ENCODE measurements at regions not wholly inside any gene's neighbourhood (a gene's known extent, or its start where the extent isn't known, plus 50 kb on each side); places are given as distances from the start of the nearest gene placed in this dataset.

DNA sequence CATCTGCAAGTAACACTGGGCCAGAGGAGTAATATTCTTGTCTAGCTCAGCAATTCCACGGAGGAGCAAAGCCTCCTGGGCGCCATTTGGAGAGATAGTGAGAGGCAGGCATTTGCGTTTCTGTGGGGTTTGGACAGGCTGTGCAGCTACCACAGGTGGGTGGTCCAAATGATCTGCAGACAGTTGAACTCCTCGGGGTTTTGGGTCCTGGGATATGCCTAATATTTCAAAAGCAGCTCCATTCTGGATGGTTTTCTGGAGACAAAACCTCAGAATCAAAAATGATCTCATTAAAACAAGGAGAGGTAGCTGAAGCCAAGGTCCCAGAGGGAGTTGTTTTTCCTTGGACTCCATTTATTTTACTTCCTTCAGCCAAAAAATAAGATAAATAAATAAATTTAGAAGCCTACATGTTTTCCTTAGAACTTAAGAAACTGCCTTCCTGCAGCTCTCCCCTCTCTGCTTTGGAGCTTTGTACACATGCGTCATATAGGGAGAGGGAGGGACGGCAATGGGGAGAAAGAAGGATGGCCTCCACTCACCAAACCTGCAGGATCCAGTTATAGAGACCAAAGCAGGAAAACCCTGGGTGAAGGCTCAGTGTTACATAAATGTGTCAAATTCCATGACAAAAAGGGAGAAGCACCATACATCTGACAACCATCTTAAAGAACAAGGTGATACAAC, 227.3 kb upstream of the DAAM1 start:
- peaks cover 1% of the 10 kb centered on the region for H3K36me3 Mint-ChIP-seq (ENCODE audit: unreplicated experiment)

GRCh38 chr14:58963873-58964597, 224.4 kb upstream of the DAAM1 start:
- Mint-ChIP-seq H3K27me3 (ENCODE audit: unreplicated experiment) (no peaks in the 10 kb centered on the region), H3K27ac (ENCODE audit: unreplicated experiment) (no peak overlapping the region), H3K4me3 (ENCODE audit: unreplicated experiment) (no peak overlapping the region), H3K9me3 (ENCODE audit: unreplicated experiment) (no peaks in the 10 kb centered on the region), H3K4me1 (ENCODE audit: unreplicated experiment) (no peaks in the 10 kb centered on the region), H3K36me3 (ENCODE audit: unreplicated experiment) (no peaks in the 10 kb centered on the region)
- TF ChIP-seq, protein P1, sequence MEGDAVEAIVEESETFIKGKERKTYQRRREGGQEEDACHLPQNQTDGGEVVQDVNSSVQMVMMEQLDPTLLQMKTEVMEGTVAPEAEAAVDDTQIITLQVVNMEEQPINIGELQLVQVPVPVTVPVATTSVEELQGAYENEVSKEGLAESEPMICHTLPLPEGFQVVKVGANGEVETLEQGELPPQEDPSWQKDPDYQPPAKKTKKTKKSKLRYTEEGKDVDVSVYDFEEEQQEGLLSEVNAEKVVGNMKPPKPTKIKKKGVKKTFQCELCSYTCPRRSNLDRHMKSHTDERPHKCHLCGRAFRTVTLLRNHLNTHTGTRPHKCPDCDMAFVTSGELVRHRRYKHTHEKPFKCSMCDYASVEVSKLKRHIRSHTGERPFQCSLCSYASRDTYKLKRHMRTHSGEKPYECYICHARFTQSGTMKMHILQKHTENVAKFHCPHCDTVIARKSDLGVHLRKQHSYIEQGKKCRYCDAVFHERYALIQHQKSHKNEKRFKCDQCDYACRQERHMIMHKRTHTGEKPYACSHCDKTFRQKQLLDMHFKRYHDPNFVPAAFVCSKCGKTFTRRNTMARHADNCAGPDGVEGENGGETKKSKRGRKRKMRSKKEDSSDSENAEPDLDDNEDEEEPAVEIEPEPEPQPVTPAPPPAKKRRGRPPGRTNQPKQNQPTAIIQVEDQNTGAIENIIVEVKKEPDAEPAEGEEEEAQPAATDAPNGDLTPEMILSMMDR (IDR thresholded peaks at IDR 0.05) = no peak
- DNase-seq (ENCODE audit: extremely low spot score, unreplicated experiment) = no peak

More for the DNA sequence above, 227.3 kb upstream of the DAAM1 start:
- no peak for DNase-seq (ENCODE audit: extremely low spot score, unreplicated experiment)
- no peaks in the 10 kb centered on the region for H3K27me3 Mint-ChIP-seq (ENCODE audit: unreplicated experiment)
- peaks cover 2% of the 10 kb centered on the region for H3K4me1 Mint-ChIP-seq (ENCODE audit: unreplicated experiment)
- no peak overlapping the region for H3K4me3 Mint-ChIP-seq (ENCODE audit: unreplicated experiment)
- H3K9me3 Mint-ChIP-seq (ENCODE audit: unreplicated experiment) = peaks cover 1% of the 10 kb centered on the region
- no peak overlapping the region for H3K27ac Mint-ChIP-seq (ENCODE audit: unreplicated experiment)
- TF ChIP-seq, protein P1 (IDR thresholded peaks at IDR 0.05) = no peak

GRCh38 chr14:58964598-58964928, 223.9 kb upstream of the DAAM1 start:
- Mint-ChIP-seq H3K27ac (ENCODE audit: unreplicated experiment) (no peak overlapping the region), H3K27me3 (ENCODE audit: unreplicated experiment) (no peaks in the 10 kb centered on the region), H3K4me3 (ENCODE audit: unreplicated experiment) (no peak overlapping the region), H3K4me1 (ENCODE audit: unreplicated experiment) (no peaks in the 10 kb centered on the region), H3K36me3 (ENCODE audit: unreplicated experiment) (no peaks in the 10 kb centered on the region), H3K9me3 (ENCODE audit: unreplicated experiment) (no peaks in the 10 kb centered on the region)
- TF ChIP-seq, protein P1 (IDR thresholded peaks at IDR 0.05) = no peak
- no peak for DNase-seq (ENCODE audit: extremely low spot score, unreplicated experiment)

DNA sequence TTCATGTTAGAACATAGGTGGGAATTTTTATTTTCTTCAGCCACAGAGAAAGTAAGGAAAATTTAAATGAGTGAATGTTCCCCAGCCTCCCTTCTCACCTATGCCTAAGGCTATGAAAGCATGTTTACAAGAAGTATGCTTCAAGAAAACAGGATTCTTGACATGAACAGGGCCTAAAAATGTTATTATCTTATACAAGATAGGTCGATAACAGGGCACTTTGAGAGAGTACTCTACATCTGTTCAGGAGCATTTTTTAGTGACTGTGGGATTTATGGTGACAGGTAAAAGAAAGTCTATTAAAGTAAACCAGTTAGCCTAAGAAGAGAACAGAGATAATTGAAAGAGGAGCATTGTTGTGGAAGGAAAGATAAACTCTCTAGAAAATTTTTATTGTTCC, 222.9 kb upstream of the DAAM1 start:
- H3K27ac Mint-ChIP-seq (ENCODE audit: unreplicated experiment) = no peak overlapping the region
- H3K36me3 Mint-ChIP-seq (ENCODE audit: unreplicated experiment) = no peaks in the 10 kb centered on the region
- H3K4me3 Mint-ChIP-seq (ENCODE audit: unreplicated experiment) = no peak overlapping the region
- DNase-seq (ENCODE audit: extremely low spot score, unreplicated experiment) = no peak
- TF ChIP-seq, protein P1 (IDR thresholded peaks at IDR 0.05) = no peak
- no peaks in the 10 kb centered on the region for H3K27me3 Mint-ChIP-seq (ENCODE audit: unreplicated experiment)
- H3K9me3 Mint-ChIP-seq (ENCODE audit: unreplicated experiment) = no peaks in the 10 kb centered on the region
- peaks cover 5% of the 10 kb centered on the region for H3K4me1 Mint-ChIP-seq (ENCODE audit: unreplicated experiment)

DNA sequence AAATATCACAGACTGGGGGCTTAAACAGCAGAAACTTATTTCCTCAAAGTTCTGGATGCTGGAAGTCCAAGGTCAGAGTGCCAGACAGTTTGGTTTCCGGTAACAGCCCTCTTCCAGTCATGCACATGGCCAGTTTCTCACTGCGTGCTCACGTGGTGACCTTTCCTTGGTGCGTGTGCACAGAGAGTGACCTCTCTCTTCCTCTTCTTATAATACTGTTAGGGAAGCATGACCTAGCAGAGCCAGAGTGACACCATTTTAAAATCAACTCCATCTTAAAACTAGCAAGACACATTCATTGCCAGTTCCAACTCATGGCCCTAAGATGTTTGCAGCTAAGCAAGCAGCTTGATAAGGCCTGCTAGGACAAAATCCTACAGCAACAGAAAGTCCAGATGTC, 221.5 kb upstream of the DAAM1 start:
- TF ChIP-seq, protein P1 (IDR thresholded peaks at IDR 0.05) = no peak
- no peaks in the 10 kb centered on the region for H3K36me3 Mint-ChIP-seq (ENCODE audit: unreplicated experiment)
- peaks cover 7% of the 10 kb centered on the region for H3K4me1 Mint-ChIP-seq (ENCODE audit: unreplicated experiment)
- no peak for DNase-seq (ENCODE audit: extremely low spot score, unreplicated experiment)
- no peak overlapping the region for H3K27ac Mint-ChIP-seq (ENCODE audit: unreplicated experiment)
- H3K9me3 Mint-ChIP-seq (ENCODE audit: unreplicated experiment) = no peaks in the 10 kb centered on the region
- no peaks in the 10 kb centered on the region for H3K27me3 Mint-ChIP-seq (ENCODE audit: unreplicated experiment)
- no peak overlapping the region for H3K4me3 Mint-ChIP-seq (ENCODE audit: unreplicated experiment)

Data from osteocyte (in vitro differentiated cells).